Mesenchymal stem cell (in vitro differentiated cells and primary cell): ENCODE measurements at regions not wholly inside any gene's neighbourhood (a gene's known extent, or its start where the extent isn't known, plus 50 kb on each side); places are given as distances from the start of the nearest gene placed in this dataset.

Experiments used
- DNase-seq: peaks from one replicate; pipeline ENCODE4 v3.0.0-alpha.2; 2013
- H2AFZ ChIP-seq: one replicate; pipeline ENCODE4 v1.6.1; 2013; ENCODE audit warnings: low read depth, mild to moderate bottlenecking, control low read depth, inconsistent platforms, low read length, moderate library complexity
- H2AK5ac ChIP-seq: 2 replicates; pipeline ENCODE4 v1.6.1; 2013; ENCODE audit warnings: low read length, moderate library complexity, mild to moderate bottlenecking, inconsistent platforms; ENCODE audit not compliant: severe bottlenecking
- H2BK120ac ChIP-seq: one replicate; pipeline ENCODE4 v1.6.1; 2013; ENCODE audit warnings: low read depth, mild to moderate bottlenecking, inconsistent platforms, low read length, moderate library complexity
- H2BK12ac ChIP-seq, 2 experiments: one replicate each; pipeline ENCODE4 v1.6.1; 2013; ENCODE audit warnings: inconsistent platforms in 2 of 2, low read length in 2 of 2, mild to moderate bottlenecking in 2 of 2, moderate library complexity in 2 of 2, control low read depth in 1 of 2
- H2BK15ac ChIP-seq: one replicate; pipeline ENCODE4 v1.6.1; 2013; ENCODE audit warnings: mild to moderate bottlenecking, low read depth, inconsistent platforms; ENCODE audit not compliant: poor library complexity, severe bottlenecking
- H2BK5ac ChIP-seq: 2 replicates; pipeline ENCODE4 v1.6.1; 2013; ENCODE audit warnings: low read depth, mild to moderate bottlenecking, low read length, control low read depth, inconsistent platforms; ENCODE audit not compliant: poor library complexity, severe bottlenecking
- H3K14ac ChIP-seq, 2 experiments: one replicate each; pipeline ENCODE4 v1.6.1; 2013; ENCODE audit warnings: inconsistent platforms in 2 of 2, low read length in 2 of 2, control low read depth in 1 of 2, mild to moderate bottlenecking in 1 of 2, moderate library complexity in 1 of 2
- H3K18ac ChIP-seq, 2 experiments: one replicate each; pipeline ENCODE4 v1.6.1; 2013; ENCODE audit warnings: inconsistent platforms in 2 of 2, low read length in 2 of 2, control low read depth in 1 of 2, low read depth in 1 of 2, mild to moderate bottlenecking in 1 of 2
- H3K23ac ChIP-seq, 2 experiments: one replicate each; pipeline ENCODE4 v1.6.1; 2013; ENCODE audit warnings: inconsistent platforms in 2 of 2, low read length in 2 of 2, mild to moderate bottlenecking in 2 of 2, moderate library complexity in 2 of 2, control low read depth in 1 of 2
- H3K27ac ChIP-seq: 2 replicates; pipeline ENCODE4 v1.5.1; 2013; ENCODE audit warnings: mild to moderate bottlenecking, moderate library complexity, low read length, control low read depth, inconsistent platforms; ENCODE audit not compliant: poor library complexity, severe bottlenecking
- H3K27me3 ChIP-seq, 2 experiments: 2 replicates each; pipeline versions ENCODE4 v1.6.1 to v1.7.0; 2013; ENCODE audit warnings: low read length in 2 of 2, mild to moderate bottlenecking in 2 of 2, moderate library complexity in 2 of 2, control low read depth in 1 of 2, inconsistent platforms in 1 of 2; ENCODE audit not compliant: control insufficient read depth in 1 of 2, insufficient read depth in 1 of 2
- H3K36me3 ChIP-seq, 2 experiments: 2 replicates each; pipeline versions ENCODE4 v1.6.1 to v1.7.0; 2013; ENCODE audit warnings: low read length in 2 of 2, control low read depth in 1 of 2, inconsistent platforms in 1 of 2, low read depth in 1 of 2, mild to moderate bottlenecking in 1 of 2; ENCODE audit not compliant: insufficient read depth in 2 of 2, control insufficient read depth in 1 of 2
- H3K4ac ChIP-seq, 2 experiments: one replicate each; pipeline ENCODE4 v1.6.1; 2013; ENCODE audit warnings: inconsistent platforms in 2 of 2, low read length in 2 of 2, mild to moderate bottlenecking in 2 of 2, moderate library complexity in 2 of 2, control low read depth in 1 of 2, low read depth in 1 of 2
- H3K4me1 ChIP-seq: 2 replicates; pipeline ENCODE4 v1.6.1; 2013; ENCODE audit warnings: low read depth, low read length, control low read depth; ENCODE audit not compliant: control insufficient read depth, insufficient read depth
- H3K4me2 ChIP-seq: 2 replicates; pipeline ENCODE4 v1.6.1; 2013; ENCODE audit warnings: low read length, mild to moderate bottlenecking, inconsistent platforms; ENCODE audit not compliant: poor library complexity, severe bottlenecking
- H3K4me3 ChIP-seq, 2 experiments: 2 replicates each; pipeline versions ENCODE4 v1.5.1 to v1.7.0; 2013; ENCODE audit warnings: low read length in 2 of 2, mild to moderate bottlenecking in 2 of 2, control low read depth in 1 of 2, low read depth in 1 of 2; ENCODE audit not compliant: insufficient read depth in 1 of 2
- H3K79me1 ChIP-seq: replicated peaks from 2 replicates; pipeline ENCODE4 v1.6.1; 2013; ENCODE audit warnings: mild to moderate bottlenecking, control low read depth, low read length, inconsistent platforms; ENCODE audit not compliant: poor library complexity, severe bottlenecking
- H3K9ac ChIP-seq: 2 replicates; pipeline ENCODE4 v1.7.0; 2013; ENCODE audit warnings: mild to moderate bottlenecking, low read length, moderate library complexity
- H3K9me3 ChIP-seq: 2 replicates; pipeline ENCODE4 v1.7.0; 2013; ENCODE audit warnings: mild to moderate bottlenecking, low read length; ENCODE audit not compliant: control insufficient read depth
- H4K8ac ChIP-seq: one replicate; pipeline ENCODE4 v1.6.1; 2013; ENCODE audit warnings: inconsistent platforms, mild to moderate bottlenecking, low read length, moderate library complexity
- H4K91ac ChIP-seq: one replicate; pipeline ENCODE4 v1.6.1; 2013; ENCODE audit warnings: mild to moderate bottlenecking, low read length, inconsistent platforms
- WGBS: methylation state at CpG from one replicate; pipeline ENCODE4 v1.1.7; 2013; ENCODE audit warnings: mixed read lengths; 5-methylcytosine and 5-hydroxymethylcytosine counted together

GRCh38 chr17:71933306-71933705 is 187.5 kb upstream of the SOX9 start:
- DNase-seq = no peak
- H3K4me2 ChIP-seq = no peak overlapping the region
- no peaks in the 10 kb centered on the region for H3K4me1 ChIP-seq
- no peak overlapping the region for H3K18ac ChIP-seq
- no peak overlapping the region for H2BK12ac ChIP-seq
- no peak overlapping the region for H3K4ac ChIP-seq
- H3K23ac ChIP-seq = no peak overlapping the region
- no peak overlapping the region for H3K14ac ChIP-seq
- no peak overlapping the region for H3K9ac ChIP-seq
- H3K4me3 ChIP-seq = no peak overlapping the region
- H2BK15ac ChIP-seq = no peak overlapping the region
- H3K27ac ChIP-seq = no peak overlapping the region
- no peaks in the 10 kb centered on the region for H3K36me3 ChIP-seq
- no peak overlapping the region for H4K91ac ChIP-seq
- H3K9me3 ChIP-seq = no peaks in the 10 kb centered on the region
- H4K8ac ChIP-seq = no peak overlapping the region
- H3K79me1 ChIP-seq = no peaks in the 10 kb centered on the region
- 97% methylated on average over 3 of the region's 3 CpGs for WGBS
- H2BK120ac ChIP-seq = no peak overlapping the region
- H2BK5ac ChIP-seq = no peak overlapping the region
- H2AK5ac ChIP-seq = no peak overlapping the region
- no peak overlapping the region for H2AFZ ChIP-seq
- H3K27me3 ChIP-seq = no peaks in the 10 kb centered on the region

- no peak overlapping the region for H2BK15ac ChIP-seq
- no peaks in the 10 kb centered on the region for H3K27me3 ChIP-seq
- no peaks in the 10 kb centered on the region for H3K79me1 ChIP-seq
- H3K4me2 ChIP-seq = no peak overlapping the region
- H3K23ac ChIP-seq = no peak overlapping the region
- H3K9ac ChIP-seq = no peak overlapping the region
- H3K27ac ChIP-seq = no peak overlapping the region
- H2AK5ac ChIP-seq = no peak overlapping the region
- H3K14ac ChIP-seq = no peak overlapping the region
- no peak overlapping the region for H2BK5ac ChIP-seq
- no peak overlapping the region for H3K18ac ChIP-seq
- H2AFZ ChIP-seq = no peak overlapping the region
- no peak overlapping the region for H3K4me3 ChIP-seq
- no peak overlapping the region for H2BK120ac ChIP-seq
- 92% methylated on average over 2 of the region's 2 CpGs for WGBS
- no peak overlapping the region for H4K8ac ChIP-seq
- H4K91ac ChIP-seq = no peak overlapping the region
- no peak overlapping the region for H3K4ac ChIP-seq
- no peaks in the 10 kb centered on the region for H3K9me3 ChIP-seq
- H2BK12ac ChIP-seq = no peak overlapping the region
- DNase-seq = no peak
- no peaks in the 10 kb centered on the region for H3K4me1 ChIP-seq
- H3K36me3 ChIP-seq = no peaks in the 10 kb centered on the region
Measured at GRCh38 chr17:71934520-71934919, 186.3 kb upstream of the SOX9 start.

DNA sequence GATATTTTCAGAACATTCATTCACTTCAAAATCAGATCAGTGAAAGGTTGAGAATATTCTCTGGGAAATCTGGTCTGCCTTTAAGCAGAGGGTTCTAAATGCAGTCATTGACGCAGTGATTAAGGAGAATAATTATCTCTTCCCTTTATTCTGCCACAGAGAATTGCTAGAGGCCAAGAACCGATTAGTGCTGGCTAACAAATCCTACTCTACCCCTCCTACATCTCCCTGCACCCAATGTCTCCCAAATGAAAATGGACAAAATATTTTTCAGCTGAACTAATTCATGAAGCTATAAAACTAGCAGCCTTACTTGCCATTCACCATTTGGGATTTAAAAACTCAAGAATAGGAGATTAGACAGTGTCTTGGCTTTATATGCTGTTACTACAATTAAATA is 185.5 kb upstream of the SOX9 start:
- H2BK15ac ChIP-seq = no peak overlapping the region
- H4K91ac ChIP-seq = no peak overlapping the region
- 90% methylated on average over 2 of the region's 2 CpGs for WGBS
- no peak overlapping the region for H3K4me3 ChIP-seq
- no peaks in the 10 kb centered on the region for H3K4me1 ChIP-seq
- H3K79me1 ChIP-seq = no peaks in the 10 kb centered on the region
- H2AK5ac ChIP-seq = no peak overlapping the region
- H3K23ac ChIP-seq = no peak overlapping the region
- no peak for DNase-seq
- no peaks in the 10 kb centered on the region for H3K9me3 ChIP-seq
- no peak overlapping the region for H3K4me2 ChIP-seq
- no peak overlapping the region for H3K27ac ChIP-seq
- H4K8ac ChIP-seq = no peak overlapping the region
- H3K27me3 ChIP-seq = no peaks in the 10 kb centered on the region
- H3K4ac ChIP-seq = no peak overlapping the region
- H2BK5ac ChIP-seq = no peak overlapping the region
- no peaks in the 10 kb centered on the region for H3K36me3 ChIP-seq
- H2BK120ac ChIP-seq = no peak overlapping the region
- no peak overlapping the region for H3K18ac ChIP-seq
- H3K14ac ChIP-seq = no peak overlapping the region
- H3K9ac ChIP-seq = no peak overlapping the region
- no peak overlapping the region for H2BK12ac ChIP-seq
- H2AFZ ChIP-seq = no peak overlapping the region

DNA sequence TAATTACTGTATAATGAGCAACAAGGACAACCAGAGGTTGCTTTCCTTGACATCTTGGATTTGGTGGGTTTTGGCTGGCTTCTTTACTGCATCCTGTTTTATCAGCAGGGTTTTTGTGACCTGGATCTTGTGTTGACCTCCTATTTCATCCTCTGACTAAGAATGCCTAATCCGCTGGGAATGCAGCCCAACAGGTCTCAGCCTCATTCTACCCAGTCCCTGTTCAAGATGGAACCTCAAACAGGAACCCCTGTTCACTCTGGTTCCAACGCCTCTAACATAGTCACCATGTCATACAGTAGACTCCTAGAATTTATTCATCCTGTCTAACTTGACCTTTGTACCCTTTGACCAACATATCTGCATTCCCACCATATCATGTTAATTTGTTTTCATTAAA is 183.8 kb upstream of the SOX9 start:
- Histone ChIP-seq H3K4ac (no peak overlapping the region), H3K4me3 (no peak overlapping the region), H3K36me3 (no peaks in the 10 kb centered on the region), H2BK5ac (no peak overlapping the region), H3K18ac (no peak overlapping the region), H3K14ac (no peak overlapping the region), H2BK15ac (no peak overlapping the region), H4K8ac (no peak overlapping the region), H3K79me1 (no peaks in the 10 kb centered on the region), H3K27ac (no peak overlapping the region), H3K23ac (no peak overlapping the region), H3K4me1 (no peaks in the 10 kb centered on the region), H2AFZ (no peak overlapping the region), H3K27me3 (no peaks in the 10 kb centered on the region), H2AK5ac (no peak overlapping the region), H3K9me3 (no peaks in the 10 kb centered on the region), H3K4me2 (no peak overlapping the region), H4K91ac (no peak overlapping the region), H2BK120ac (no peak overlapping the region), H2BK12ac (no peak overlapping the region), H3K9ac (no peak overlapping the region)
- WGBS = 98% methylated on average over 2 of the region's 2 CpGs
- no peak for DNase-seq
